ENCODE measurements at regions not wholly inside any gene's neighbourhood (a gene's known extent, or its start where the extent isn't known, plus 50 kb on each side); places are given as distances from the start of the nearest gene placed in this dataset.

DNA sequence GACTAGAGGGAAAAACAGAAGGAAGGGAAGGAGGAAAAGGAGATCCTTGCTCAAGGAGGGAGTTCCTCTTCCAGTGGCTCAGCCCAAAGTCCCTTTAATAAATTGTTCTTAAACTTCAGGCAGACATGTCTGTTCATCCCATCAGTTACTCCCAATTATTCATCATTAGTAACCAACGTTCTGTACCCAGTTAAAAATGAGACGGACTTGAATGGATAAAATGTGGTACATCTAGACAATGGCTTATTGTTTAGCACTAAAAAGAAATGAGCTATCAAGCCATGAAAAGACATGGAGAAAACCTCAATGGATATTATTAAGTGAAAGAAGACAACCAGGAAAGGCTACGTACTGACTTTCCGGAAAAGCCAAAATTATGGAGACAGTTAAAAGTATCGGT is 50.8 kb upstream of the ACSL3 start:
- Histone ChIP-seq H3K4me3 (no peak overlapping the region), H3K9me3 (no peaks in the 10 kb centered on the region), H3K27ac (no peak overlapping the region), H3K36me3 (no peaks in the 10 kb centered on the region), H3K4me1 (no peaks in the 10 kb centered on the region), H3K27me3 (no peaks in the 10 kb centered on the region)
- no peak for DNase-seq
- TF ChIP-seq, protein P1, sequence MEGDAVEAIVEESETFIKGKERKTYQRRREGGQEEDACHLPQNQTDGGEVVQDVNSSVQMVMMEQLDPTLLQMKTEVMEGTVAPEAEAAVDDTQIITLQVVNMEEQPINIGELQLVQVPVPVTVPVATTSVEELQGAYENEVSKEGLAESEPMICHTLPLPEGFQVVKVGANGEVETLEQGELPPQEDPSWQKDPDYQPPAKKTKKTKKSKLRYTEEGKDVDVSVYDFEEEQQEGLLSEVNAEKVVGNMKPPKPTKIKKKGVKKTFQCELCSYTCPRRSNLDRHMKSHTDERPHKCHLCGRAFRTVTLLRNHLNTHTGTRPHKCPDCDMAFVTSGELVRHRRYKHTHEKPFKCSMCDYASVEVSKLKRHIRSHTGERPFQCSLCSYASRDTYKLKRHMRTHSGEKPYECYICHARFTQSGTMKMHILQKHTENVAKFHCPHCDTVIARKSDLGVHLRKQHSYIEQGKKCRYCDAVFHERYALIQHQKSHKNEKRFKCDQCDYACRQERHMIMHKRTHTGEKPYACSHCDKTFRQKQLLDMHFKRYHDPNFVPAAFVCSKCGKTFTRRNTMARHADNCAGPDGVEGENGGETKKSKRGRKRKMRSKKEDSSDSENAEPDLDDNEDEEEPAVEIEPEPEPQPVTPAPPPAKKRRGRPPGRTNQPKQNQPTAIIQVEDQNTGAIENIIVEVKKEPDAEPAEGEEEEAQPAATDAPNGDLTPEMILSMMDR (IDR thresholded peaks at IDR 0.05) = no peak
- no peak for TF ChIP-seq POLR2A (IDR thresholded peaks at IDR 0.05)
- intact Hi-C loops (cut with DNase I; ENCODE audit: low total_unique reads) = no loop called here

Data from uterus (tissue), 3 donors.